ENCODE measurements at regions not wholly inside any gene's neighbourhood (a gene's known extent, or its start where the extent isn't known, plus 50 kb on each side); places are given as distances from the start of the nearest gene placed in this dataset.
"Not testable (repeated sequence)": the region's sequence is repeated elsewhere in the genome, so short reads cannot be mapped to it uniquely, and the experiment has no call there.

DNA sequence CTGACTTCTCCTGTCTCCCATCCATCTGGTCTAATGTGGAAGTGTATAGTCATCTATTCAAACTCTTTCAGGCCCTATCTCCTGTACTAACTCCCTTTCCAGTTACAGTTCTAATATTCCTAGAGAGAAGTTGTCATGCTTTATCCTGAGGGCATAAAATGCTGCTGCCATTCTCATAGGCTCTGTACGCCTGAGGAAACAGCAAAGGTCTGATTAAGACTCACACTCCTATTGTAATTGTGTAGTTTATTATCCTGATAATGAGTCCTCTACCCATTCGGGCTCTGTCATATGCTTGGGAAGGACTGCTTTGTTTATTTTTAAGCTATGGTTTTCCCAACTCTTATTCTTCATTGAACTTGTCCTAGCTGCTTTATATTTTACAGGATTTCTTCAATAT, 290.4 kb downstream of the TMEM38B start:
- no peak for DNase-seq

GRCh38 chr9:105993116-105993854, 298.9 kb downstream of the TMEM38B start:
- no peak for DNase-seq

DNA sequence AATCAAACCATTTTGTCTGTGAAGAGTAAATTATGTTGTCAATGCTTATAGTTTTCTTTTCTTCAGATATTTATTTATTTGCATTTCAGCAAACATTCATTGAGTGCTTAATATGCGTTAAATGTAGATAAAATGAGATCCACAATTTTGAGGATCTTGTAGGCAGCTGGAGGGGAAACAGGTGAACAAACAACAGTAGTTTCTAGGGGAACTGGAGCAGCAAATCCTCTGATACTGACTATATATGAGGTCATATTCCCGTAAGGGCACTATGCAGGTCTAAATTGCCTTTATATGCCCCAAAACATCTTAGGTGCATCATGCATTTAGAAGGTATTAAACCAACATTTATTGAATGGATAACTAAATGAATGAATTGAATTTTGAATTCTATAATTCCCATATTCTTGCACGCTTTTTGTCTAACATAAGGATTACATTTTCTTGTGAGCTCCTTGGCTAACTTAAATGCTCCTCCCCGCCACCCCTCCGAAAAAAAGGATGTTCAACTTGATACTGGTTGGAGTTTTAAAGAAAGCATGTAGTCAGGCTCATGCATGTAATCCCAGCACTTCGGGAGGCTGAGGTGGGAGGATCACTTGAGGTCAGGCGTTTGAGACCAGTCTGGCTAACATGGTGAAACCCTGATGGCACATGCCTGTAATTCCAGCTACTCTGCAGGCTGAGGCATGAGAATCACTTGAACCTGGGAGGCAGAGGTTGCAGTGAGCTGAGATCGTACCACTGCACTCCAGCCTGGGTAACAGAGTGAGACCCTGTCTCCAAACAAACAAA, 299.8 kb downstream of the TMEM38B start:
- no peak for DNase-seq

GRCh38 chr9:105994970-105995369, 300.6 kb downstream of the TMEM38B start:
- DNase-seq, result peak in 1 of 2 donors; percentile 0

DNA sequence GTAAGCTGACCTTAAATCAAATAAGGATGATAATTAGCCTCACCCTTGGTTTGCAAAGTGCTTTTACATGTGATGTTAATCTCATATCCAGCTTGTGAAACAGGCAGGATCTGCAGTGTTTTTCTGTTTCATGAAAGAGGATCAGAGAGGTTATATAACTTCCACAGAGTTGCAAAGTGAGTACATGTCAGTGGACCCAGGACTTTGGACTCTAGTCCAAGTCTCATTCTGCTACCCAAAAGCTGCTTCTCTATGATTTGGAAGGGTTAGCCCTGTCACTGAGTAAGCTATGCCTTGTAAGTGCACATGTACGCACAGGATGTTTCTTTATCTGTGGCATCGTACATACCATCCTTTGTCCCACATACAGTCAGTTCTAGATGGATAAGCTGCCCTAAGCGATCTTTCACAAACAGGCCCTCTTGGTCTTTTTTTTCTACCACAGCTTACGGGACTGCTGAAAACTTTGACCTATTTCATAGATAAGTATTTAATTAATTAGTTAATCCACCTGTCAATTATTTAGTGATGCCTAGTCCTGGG, 322.9 kb downstream of the TMEM38B start:
- DNase-seq, result no peak

GRCh38 chr9:106019039-106019680, 324.8 kb downstream of the TMEM38B start:
- no peak for DNase-seq

GRCh38 chr9:106019702-106020101, 325.4 kb downstream of the TMEM38B start:
- DNase-seq, result no peak

GRCh38 chr9:106020186-106020585, 325.8 kb downstream of the TMEM38B start:
- no peak for DNase-seq

GRCh38 chr9:106023455-106023854, 329.1 kb downstream of the TMEM38B start:
- no peak for DNase-seq

GRCh38 chr9:106025453-106025852, 331.1 kb downstream of the TMEM38B start:
- DNase-seq, result no peak

- DNase-seq, result not testable (repeated sequence)
Observed at GRCh38 chr9:106030146-106030545, 335.8 kb downstream of the TMEM38B start.

GRCh38 chr9:106032978-106033377, 338.6 kb downstream of the TMEM38B start:
- no peak for DNase-seq

GRCh38 chr9:106035806-106036205, 341.5 kb downstream of the TMEM38B start:
- DNase-seq, result no peak

DNA sequence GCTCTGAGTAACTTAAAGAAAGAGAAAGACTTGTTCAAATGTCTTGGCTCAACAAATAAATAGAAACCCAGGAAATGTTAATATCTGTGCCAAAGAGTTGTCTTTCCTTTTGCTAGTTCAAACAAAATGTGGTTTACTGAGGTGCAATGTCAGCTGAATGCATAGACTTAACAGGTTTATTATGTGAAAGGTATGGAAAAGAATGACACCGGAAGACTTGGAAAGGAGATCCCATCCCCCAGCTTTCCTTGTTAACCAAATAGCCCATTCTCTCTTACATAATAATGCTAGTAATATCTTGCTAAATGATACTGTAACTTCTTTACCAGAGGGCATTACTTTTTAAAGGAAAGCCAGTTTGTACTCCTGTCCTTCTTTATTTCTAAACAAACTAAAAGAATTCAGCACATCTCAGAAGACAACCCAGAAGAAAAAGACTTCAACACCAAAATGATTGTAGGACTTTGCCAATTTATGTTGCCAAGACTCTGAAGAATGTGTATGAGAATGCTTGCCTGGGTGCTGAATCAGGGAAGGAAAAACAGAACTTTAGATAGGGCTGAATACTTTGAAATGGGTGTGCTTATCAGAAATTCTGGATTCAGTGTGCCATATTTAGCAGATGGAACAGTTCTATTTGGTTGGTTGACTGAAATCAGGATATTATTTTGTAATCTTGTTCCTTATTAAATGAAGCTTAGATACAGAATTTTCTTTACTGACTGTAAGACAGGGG, 344.1 kb downstream of the TMEM38B start:
- DNase-seq, result no peak

GRCh38 chr9:106039151-106039935, 345.0 kb downstream of the TMEM38B start:
- no peak for DNase-seq

DNA sequence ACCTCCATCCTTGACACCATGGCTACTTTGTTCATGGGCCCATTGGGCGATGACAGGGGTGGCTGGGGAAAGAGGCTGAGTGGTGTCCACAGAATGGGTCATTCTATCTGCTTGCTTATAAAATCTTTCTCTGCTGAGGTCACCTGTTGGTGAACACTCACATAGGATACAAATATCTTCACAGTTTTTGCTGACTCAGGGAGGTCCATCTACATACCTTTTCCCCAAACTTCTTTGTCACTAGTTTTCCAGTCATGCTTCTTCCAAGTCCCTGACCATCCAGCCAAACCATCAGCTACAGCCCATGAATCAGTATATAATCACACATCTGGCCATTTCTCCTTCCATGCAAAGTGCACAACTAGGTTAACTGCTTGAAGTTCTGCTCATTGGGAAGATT, 347.6 kb downstream of the TMEM38B start:
- not testable (repeated sequence) for DNase-seq

DNA sequence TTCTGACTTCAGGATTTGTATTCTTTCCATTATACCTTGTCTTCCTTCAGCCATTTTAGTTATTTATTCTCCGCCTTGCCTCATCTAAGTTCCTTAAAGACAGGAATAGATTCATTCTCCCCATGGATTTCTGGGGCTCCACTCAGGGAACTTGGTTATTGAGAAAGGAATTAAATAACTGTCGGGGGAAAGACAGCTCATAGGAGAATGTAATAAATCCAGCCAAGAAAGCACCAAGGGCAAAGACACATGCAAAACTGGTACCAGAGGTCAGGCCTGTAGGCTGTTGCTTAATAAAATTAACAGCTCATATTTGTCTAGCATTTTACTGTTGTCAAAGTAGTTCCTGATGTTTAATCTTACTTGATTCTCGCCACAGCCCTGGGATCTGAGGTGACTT, 357.2 kb downstream of the TMEM38B start:
- DNase-seq, result no peak

DNA sequence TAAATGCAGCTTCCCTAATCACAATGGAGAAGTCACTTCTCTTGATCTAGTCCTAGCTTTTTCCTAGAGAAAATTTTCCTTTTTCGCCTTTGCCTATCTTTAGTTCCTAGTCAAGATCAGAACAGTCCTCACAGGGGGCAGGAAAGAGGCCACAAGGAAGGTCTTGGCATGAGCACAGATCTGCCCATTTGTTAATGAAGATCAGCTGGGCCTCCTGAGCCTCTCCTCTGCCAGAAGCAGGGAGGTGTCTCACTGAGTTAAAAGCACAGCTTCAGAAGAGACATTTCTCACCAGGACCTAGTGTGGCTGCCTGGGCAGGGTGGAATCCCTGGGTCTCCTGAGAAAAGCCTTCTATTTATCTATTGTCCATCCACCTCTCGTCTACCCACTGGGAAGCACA, 357.8 kb downstream of the TMEM38B start:
- no peak for DNase-seq

GRCh38 chr9:106052735-106053134, 358.4 kb downstream of the TMEM38B start:
- no peak for DNase-seq

DNA sequence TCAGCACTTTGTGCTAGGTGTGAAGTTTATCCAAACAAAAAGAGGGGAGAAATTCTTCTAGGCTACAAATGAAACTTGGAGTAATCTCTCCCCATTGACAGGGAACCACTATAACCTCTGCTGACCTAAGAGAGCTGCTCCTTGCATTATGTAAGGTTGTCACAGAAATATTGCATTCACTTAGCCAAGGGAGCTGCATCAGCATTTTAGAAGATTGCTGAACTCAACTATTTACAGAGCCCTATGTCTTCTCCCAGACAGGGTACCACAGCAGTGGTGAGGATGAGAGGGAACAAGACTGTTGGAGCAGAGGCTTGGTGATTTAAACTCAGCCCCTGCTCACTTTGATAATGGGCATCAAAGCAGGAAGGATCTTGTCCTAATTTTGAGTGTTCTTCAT, 362.0 kb downstream of the TMEM38B start:
- DNase-seq, result no peak

DNA sequence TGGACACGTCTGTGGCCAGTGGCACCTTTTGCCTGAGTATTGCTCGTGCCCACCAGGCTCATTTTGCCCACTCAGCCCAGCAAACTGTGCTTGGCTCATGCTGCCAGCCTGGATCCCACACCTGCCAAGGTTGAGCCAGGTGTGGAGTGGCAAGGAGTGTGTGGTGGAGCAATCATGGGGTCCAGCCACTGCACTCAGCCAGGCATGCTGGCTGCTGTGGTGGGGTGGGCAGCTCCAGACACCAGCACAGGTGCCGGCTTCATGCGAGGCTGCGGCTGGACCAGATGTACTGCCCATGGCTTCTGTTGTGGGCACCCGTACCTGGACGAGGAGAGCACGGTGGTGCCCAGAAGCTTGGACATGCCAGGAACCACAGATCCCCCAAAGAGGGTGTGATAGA, 364.1 kb downstream of the TMEM38B start:
- DNase-seq, result no peak

- DNase-seq, result no peak
Observed at GRCh38 chr9:106059886-106060285, 365.5 kb downstream of the TMEM38B start.

Measured in stimulated activated CD4-positive, alpha-beta T cell treated with anti-CD3 and anti-CD28 coated beads, Interleukin-2, amount 100 ng/mL, for 24 hours (primary cell).